OCI-LY7 (cell line): ENCODE measurements at regions not wholly inside any gene's neighbourhood (a gene's known extent, or its start where the extent isn't known, plus 50 kb on each side); places are given as distances from the start of the nearest gene placed in this dataset.

Experiments
- BruUV-seq: library from RNA; stranded (reverse); fragments of 400-500 nt; replicated peaks from 2 replicates; lab custom pipeline; 2021; lab: Mats Ljungman, UMichigan
- CTCF ChIA-PET: fragments of 300-600 bp; sonication (Branson Sonifier 250); formaldehyde crosslinking; loops from one replicate; lab custom pipeline; 2022; ENCODE audit warnings: antibody characterized with exemption; ENCODE audit not compliant: unreplicated experiment; lab: Charles Lee
- POLR2A ChIA-PET: fragments of 300-600 bp; sonication (Branson Sonifier 250); formaldehyde crosslinking; loops from one replicate; lab custom pipeline; 2022; ENCODE audit warnings: antibody characterized with exemption; lab: Charles Lee
- DNase-seq: peaks from one replicate; pipeline ENCODE4 v3.0.0-alpha.2; 2015; ENCODE audit warnings: low spot score
- H2AFZ ChIP-seq: fragments of 200-600 bp; sonication (generic), shearing (Covaris generic); 2 replicates; pipeline ENCODE4 v1.6.1; 2014; ENCODE audit warnings: mild to moderate bottlenecking, antibody characterized with exemption, low read length, moderate library complexity
- H3K27ac ChIP-seq: fragments of 200-600 bp; sonication (generic); 2 replicates; pipeline ENCODE4 v1.5.1; 2014; ENCODE audit warnings: mixed run types, low read depth, mild to moderate bottlenecking, moderate library complexity, low read length, inconsistent platforms; ENCODE audit not compliant: poor library complexity, severe bottlenecking
- H3K36me3 ChIP-seq: fragments of 200-600 bp; sonication (generic); 2 replicates; pipeline ENCODE4 v1.6.1; 2014; ENCODE audit warnings: mild to moderate bottlenecking, antibody characterized with exemption, low read length, moderate library complexity, mixed read lengths; ENCODE audit not compliant: insufficient read depth
- H3K4me1 ChIP-seq: fragments of 200-600 bp; sonication (generic); 2 replicates; pipeline ENCODE4 v1.5.1; 2014; ENCODE audit warnings: mild to moderate bottlenecking, low read length; ENCODE audit not compliant: insufficient read depth, poor library complexity, severe bottlenecking
- H3K4me2 ChIP-seq: fragments of 200-600 bp; sonication (generic); 2 replicates; pipeline ENCODE4 v1.6.1; 2014; ENCODE audit warnings: mild to moderate bottlenecking, low read length
- H3K4me3 ChIP-seq: fragments of 200-600 bp; sonication (generic); 2 replicates; pipeline ENCODE4 v1.5.1; 2014; ENCODE audit warnings: mild to moderate bottlenecking, low read depth, low read length; ENCODE audit not compliant: poor library complexity, severe bottlenecking
- H3K79me2 ChIP-seq: fragments of 200-600 bp; sonication (generic); 2 replicates; pipeline ENCODE4 v1.6.1; 2016; ENCODE audit warnings: low read depth, mild to moderate bottlenecking, low read length, moderate library complexity, mixed read lengths; ENCODE audit not compliant: insufficient read depth
- H3K9me2 ChIP-seq: fragments of 200-600 bp; sonication (generic); 2 replicates; pipeline ENCODE4 v1.6.1; 2016; ENCODE audit warnings: mild to moderate bottlenecking, low read length, mixed read lengths; ENCODE audit not compliant: insufficient read depth
- H3K9me3 ChIP-seq: fragments of 200-600 bp; sonication (generic); 2 replicates; pipeline ENCODE4 v1.6.1; 2014; ENCODE audit warnings: mild to moderate bottlenecking, mixed run types, low read length, mixed read lengths
- H4K20me1 ChIP-seq: fragments of 200-600 bp; sonication (generic); 2 replicates; pipeline ENCODE4 v1.6.1; 2014; ENCODE audit warnings: mild to moderate bottlenecking, antibody characterized with exemption, low read length, moderate library complexity, mixed read lengths; ENCODE audit not compliant: insufficient read depth
- CTCF ChIP-seq: fragments of 200-600 bp; sonication (generic); conservative IDR thresholded peaks from 2 replicates; pipeline ENCODE4 v1.5.1; 2014; ENCODE audit warnings: mild to moderate bottlenecking, antibody characterized with exemption, low read length, moderate library complexity, mixed read lengths
- EZH2phosphoT487 ChIP-seq: fragments of 200-600 bp; sonication (generic); IDR thresholded peaks from 2 replicates; pipeline ENCODE4 v1.6.1; 2018; ENCODE audit warnings: low read depth, borderline replicate concordance, mild to moderate bottlenecking, mixed run types, antibody characterized with exemption, low read length, moderate library complexity, mixed read lengths
- intact Hi-C: fragments of 100-400 bp; cut with micrococcal nuclease; formaldehyde crosslinking; loops from one replicate; pipeline ENCODE4 v1.10.0; 2022; ENCODE audit not compliant: unreplicated experiment

- H4K20me1 ChIP-seq: no peaks in the 10 kb centered on the region
- no TSS peak for BruUV-seq
- ChIA-PET CTCF (no interaction called here), POLR2A (interaction anchor here (0.7 to 1.5 kb wide), 3 partner anchors 10 to 98 kb away, joined by 3 to 4 read pairs (median 4); no protein-coding TSS in a partner anchor)
- TF ChIP-seq EZH2phosphoT487 (no peak), CTCF (no peak)
- H2AFZ ChIP-seq: no peak overlapping the region
- H3K79me2 ChIP-seq: no peaks in the 10 kb centered on the region
- no peak overlapping the region for H3K4me3 ChIP-seq
- intact Hi-C loops: no loop called here
- no peaks in the 10 kb centered on the region for H3K36me3 ChIP-seq
- H3K4me1 ChIP-seq: peaks cover 13% of the 10 kb centered on the region
- no peak overlapping the region for H3K4me2 ChIP-seq
- H3K9me2 ChIP-seq: no peaks in the 10 kb centered on the region
- no peak for DNase-seq
- no peak overlapping the region for H3K27ac ChIP-seq
- no peaks in the 10 kb centered on the region for H3K9me3 ChIP-seq
These were observed 812.3 kb upstream of the ALCAM start for GRCh38 chr3:104554425-104554824.

GRCh38 chr3:104555728-104556127, 811.0 kb upstream of the ALCAM start:
- H3K9me2 ChIP-seq: no peaks in the 10 kb centered on the region
- H3K4me1 ChIP-seq: peaks cover 13% of the 10 kb centered on the region
- POLR2A ChIA-PET: interaction anchor here (1.5 kb wide), 2 partner anchors 9 to 36 kb away, joined by 3 to 4 read pairs; no protein-coding TSS in a partner anchor
- intact Hi-C loops: no loop called here
- no peaks in the 10 kb centered on the region for H4K20me1 ChIP-seq
- no peaks in the 10 kb centered on the region for H3K9me3 ChIP-seq
- H3K4me3 ChIP-seq: no peak overlapping the region
- H3K36me3 ChIP-seq: no peaks in the 10 kb centered on the region
- no peak overlapping the region for H3K4me2 ChIP-seq
- no TSS peak for BruUV-seq
- no peak overlapping the region for H2AFZ ChIP-seq
- H3K27ac ChIP-seq: no peak overlapping the region
- no peaks in the 10 kb centered on the region for H3K79me2 ChIP-seq
- CTCF ChIA-PET: no interaction called here
- TF ChIP-seq CTCF (no peak), EZH2phosphoT487 (no peak)
- no peak for DNase-seq

DNA sequence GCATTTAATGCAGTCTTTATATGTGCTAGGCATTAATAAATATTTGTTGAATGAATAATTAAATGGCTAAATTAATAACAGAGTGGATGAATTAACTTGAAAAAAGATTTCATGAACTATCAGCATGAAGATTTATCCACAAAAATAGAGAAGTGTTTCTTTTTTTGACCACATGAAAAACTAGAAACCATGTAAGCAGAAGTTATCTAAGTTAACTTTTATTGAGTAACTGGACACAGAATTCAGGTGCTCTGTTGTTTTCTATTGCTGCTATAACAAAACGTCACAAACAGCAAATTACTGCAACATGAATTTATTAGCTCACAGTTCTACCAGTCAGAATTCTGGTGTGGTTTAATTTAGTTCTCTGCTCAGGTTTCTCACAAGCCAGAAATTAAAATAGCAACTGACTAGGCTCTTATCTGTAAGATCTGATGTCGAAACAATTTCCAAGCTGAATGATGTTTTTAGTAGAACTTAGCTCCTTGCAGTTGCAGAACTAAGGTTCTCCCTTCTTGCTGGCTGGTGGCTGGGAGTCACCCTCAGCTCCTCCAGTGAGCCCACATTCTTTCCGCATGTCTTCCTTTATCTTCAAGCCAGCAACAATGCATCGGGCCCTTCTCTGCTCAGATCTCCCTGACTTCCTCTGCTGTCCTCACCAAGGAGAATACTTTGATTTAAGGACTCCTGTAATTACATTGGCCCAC, 810.2 kb upstream of the ALCAM start:
- no peak for DNase-seq
- no peak for TF ChIP-seq EZH2phosphoT487
- no peak for TF ChIP-seq CTCF
- Histone ChIP-seq H3K4me3 (no peak overlapping the region), H3K4me1 (peaks cover 16% of the 10 kb centered on the region), H3K27ac (no peak overlapping the region), H3K9me3 (no peaks in the 10 kb centered on the region), H3K79me2 (no peaks in the 10 kb centered on the region), H3K9me2 (no peaks in the 10 kb centered on the region), H3K4me2 (peak overlapping the region; percentile 25; the same call in 1 of the 2 replicates), H3K36me3 (no peaks in the 10 kb centered on the region), H2AFZ (peak overlapping the region; percentile 43; the same call in 1 of the 2 replicates), H4K20me1 (no peaks in the 10 kb centered on the region)
- POLR2A ChIA-PET: interaction anchor here (0.6 to 1.2 kb wide), 3 partner anchors 9 to 293 kb away, joined by 3 read pairs; no protein-coding TSS in a partner anchor
- CTCF ChIA-PET: no interaction called here
- intact Hi-C loops: no loop called here
- no TSS peak for BruUV-seq
